DND-41 (cell line): ENCODE measurements at regions not wholly inside any gene's neighbourhood (a gene's known extent, or its start where the extent isn't known, plus 50 kb on each side); places are given as distances from the start of the nearest gene placed in this dataset.

Source experiments
- ATAC-seq: fragments of 200-7000 bp; cut with Tn5 transposase; 3 replicates; pipeline ENCODE4 v1.9.1; 2021; ENCODE audit warnings: low read depth; ENCODE audit not compliant: insufficient read depth
- DNase-seq: peaks from one replicate; pipeline ENCODE4 v3.0.0-alpha.2; 2020
- H2AFZ ChIP-seq: 2 replicates; pipeline ENCODE4 v1.6.0; 2012; ENCODE audit warnings: low read depth, low read length
- H3K27ac ChIP-seq: 2 replicates; pipeline ENCODE4 v1.5.1; 2012; ENCODE audit warnings: low read length, inconsistent platforms
- H3K27me3 ChIP-seq: fragments of 200-600 bp; sonication (generic); 2 replicates; pipeline ENCODE4 v1.6.0; 2012; ENCODE audit warnings: low read length, mild to moderate bottlenecking, inconsistent platforms; ENCODE audit not compliant: insufficient read depth, poor library complexity
- H3K36me3 ChIP-seq: 2 replicates; pipeline ENCODE4 v1.5.1; 2012; ENCODE audit warnings: low read length, inconsistent platforms; ENCODE audit not compliant: insufficient read depth
- H3K4me1 ChIP-seq: 2 replicates; pipeline ENCODE4 v1.5.1; 2012; ENCODE audit warnings: mild to moderate bottlenecking, low read length; ENCODE audit not compliant: insufficient read depth
- H3K4me2 ChIP-seq: 2 replicates; pipeline ENCODE4 v1.6.0; 2012; ENCODE audit warnings: mild to moderate bottlenecking, moderate library complexity, low read length, inconsistent platforms; ENCODE audit not compliant: insufficient read depth
- H3K4me3 ChIP-seq, 2 experiments: fragments of 200-600 bp in 1 of 2; shearing (Covaris generic) in 1 of 2; 2 replicates each; pipeline ENCODE4 v1.5.1; 2012 to 2016; ENCODE audit warnings: inconsistent platforms in 2 of 2, low read length in 2 of 2, mild to moderate bottlenecking in 2 of 2, low read depth in 1 of 2, moderate library complexity in 1 of 2
- H3K79me2 ChIP-seq: 2 replicates; pipeline ENCODE4 v1.6.0; 2012; ENCODE audit warnings: low read length, inconsistent platforms; ENCODE audit not compliant: insufficient read depth
- H3K9ac ChIP-seq: 2 replicates; pipeline ENCODE4 v1.6.0; 2012; ENCODE audit warnings: low read depth, mild to moderate bottlenecking, inconsistent platforms, low read length, moderate library complexity
- H3K9me3 ChIP-seq: 2 replicates; pipeline ENCODE4 v1.5.1; 2012; ENCODE audit warnings: low read length, moderate library complexity, mild to moderate bottlenecking, inconsistent platforms; ENCODE audit not compliant: insufficient read depth, severe bottlenecking
- H4K20me1 ChIP-seq: 2 replicates; pipeline ENCODE4 v1.6.0; 2012; ENCODE audit warnings: low read length; ENCODE audit not compliant: insufficient read depth
- EZH2 ChIP-seq: IDR thresholded peaks from 3 replicates; pipeline ENCODE4 v1.6.1; 2012; ENCODE audit warnings: borderline replicate concordance, low read depth, mild to moderate bottlenecking, moderate library complexity, low read length, inconsistent platforms; ENCODE audit not compliant: severe bottlenecking
- TF ChIP-seq, protein P1 (sequence below): IDR thresholded peaks from 2 replicates; pipeline ENCODE4 v1.5.1; 2012; ENCODE audit warnings: borderline replicate concordance, low read length, moderate library complexity, mild to moderate bottlenecking; ENCODE audit not compliant: poor library complexity, severe bottlenecking; ENCODE audit errors: extremely low read depth

DNA sequence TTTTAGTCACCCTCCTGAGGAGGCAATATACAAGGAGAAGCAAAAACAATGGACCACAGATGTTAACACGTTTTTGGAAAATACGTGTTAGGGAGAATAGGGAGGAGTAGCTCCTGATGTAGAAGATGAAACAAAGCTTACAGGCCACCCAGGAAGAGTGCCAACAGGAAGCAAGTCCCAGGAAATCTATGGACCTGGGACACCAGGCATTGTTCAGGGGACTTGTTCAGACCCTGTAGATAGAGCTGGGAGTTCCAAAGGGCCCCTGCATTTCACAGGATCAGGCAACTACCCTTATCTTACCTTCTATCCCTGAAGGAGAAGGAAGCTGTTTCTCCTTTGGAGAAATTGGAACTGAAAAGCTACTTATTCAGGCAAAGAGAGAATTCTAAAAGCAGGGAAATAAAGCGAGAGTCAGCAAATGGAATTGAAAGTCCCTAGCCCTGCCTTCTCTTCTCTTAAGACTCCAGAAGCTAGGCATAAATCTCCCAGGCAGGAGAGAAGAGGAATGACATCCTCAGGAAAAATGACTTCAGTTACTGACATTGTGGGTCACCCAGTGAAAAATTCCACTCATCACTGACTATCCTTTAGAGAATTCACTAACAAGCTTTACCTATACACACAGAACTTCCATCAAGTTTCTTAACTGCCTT lies 77.7 kb upstream of the FAM3C start:
- TF ChIP-seq, protein P1, sequence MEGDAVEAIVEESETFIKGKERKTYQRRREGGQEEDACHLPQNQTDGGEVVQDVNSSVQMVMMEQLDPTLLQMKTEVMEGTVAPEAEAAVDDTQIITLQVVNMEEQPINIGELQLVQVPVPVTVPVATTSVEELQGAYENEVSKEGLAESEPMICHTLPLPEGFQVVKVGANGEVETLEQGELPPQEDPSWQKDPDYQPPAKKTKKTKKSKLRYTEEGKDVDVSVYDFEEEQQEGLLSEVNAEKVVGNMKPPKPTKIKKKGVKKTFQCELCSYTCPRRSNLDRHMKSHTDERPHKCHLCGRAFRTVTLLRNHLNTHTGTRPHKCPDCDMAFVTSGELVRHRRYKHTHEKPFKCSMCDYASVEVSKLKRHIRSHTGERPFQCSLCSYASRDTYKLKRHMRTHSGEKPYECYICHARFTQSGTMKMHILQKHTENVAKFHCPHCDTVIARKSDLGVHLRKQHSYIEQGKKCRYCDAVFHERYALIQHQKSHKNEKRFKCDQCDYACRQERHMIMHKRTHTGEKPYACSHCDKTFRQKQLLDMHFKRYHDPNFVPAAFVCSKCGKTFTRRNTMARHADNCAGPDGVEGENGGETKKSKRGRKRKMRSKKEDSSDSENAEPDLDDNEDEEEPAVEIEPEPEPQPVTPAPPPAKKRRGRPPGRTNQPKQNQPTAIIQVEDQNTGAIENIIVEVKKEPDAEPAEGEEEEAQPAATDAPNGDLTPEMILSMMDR = no peak
- TF ChIP-seq EZH2 = no peak
- no peaks in the 10 kb centered on the region for H3K79me2 ChIP-seq
- no peaks in the 10 kb centered on the region for H4K20me1 ChIP-seq
- H3K4me3 ChIP-seq = no peak overlapping the region
- ATAC-seq (no peak), DNase-seq (no peak)
- H3K36me3 ChIP-seq = no peaks in the 10 kb centered on the region
- no peaks in the 10 kb centered on the region for H3K27me3 ChIP-seq
- H2AFZ ChIP-seq = no peak overlapping the region
- no peak overlapping the region for H3K27ac ChIP-seq
- H3K4me1 ChIP-seq = no peaks in the 10 kb centered on the region
- H3K4me2 ChIP-seq = no peak overlapping the region
- H3K9me3 ChIP-seq = no peaks in the 10 kb centered on the region
- no peak overlapping the region for H3K9ac ChIP-seq

DNA sequence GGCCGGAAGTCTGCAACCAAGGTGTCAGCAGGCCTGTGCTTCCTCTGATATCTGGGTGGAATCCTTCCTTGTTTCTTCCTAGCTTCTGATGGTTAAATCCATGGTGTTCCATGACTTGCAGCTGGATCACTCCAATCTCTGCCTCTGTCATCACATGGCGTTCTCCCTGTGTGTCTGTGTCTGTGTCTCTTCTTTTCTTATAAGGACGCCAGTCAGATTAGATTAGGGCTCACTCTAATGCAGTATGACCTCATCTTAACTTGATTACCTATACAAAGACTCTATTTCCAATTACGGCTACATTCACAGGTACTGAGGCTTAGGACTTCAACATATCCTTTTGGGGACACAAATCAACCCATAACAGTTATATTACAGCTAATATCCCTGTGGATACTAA lies 70.3 kb upstream of the FAM3C start:
- H4K20me1 ChIP-seq = no peaks in the 10 kb centered on the region
- no peak overlapping the region for H2AFZ ChIP-seq
- H3K4me2 ChIP-seq = no peak overlapping the region
- no peak for ATAC-seq
- H3K4me3 ChIP-seq = no peak overlapping the region
- DNase-seq = no peak
- H3K79me2 ChIP-seq = no peaks in the 10 kb centered on the region
- no peaks in the 10 kb centered on the region for H3K27me3 ChIP-seq
- no peaks in the 10 kb centered on the region for H3K36me3 ChIP-seq
- TF ChIP-seq, protein P1 = no peak
- TF ChIP-seq EZH2 = no peak
- no peaks in the 10 kb centered on the region for H3K4me1 ChIP-seq
- H3K9ac ChIP-seq = no peak overlapping the region
- H3K9me3 ChIP-seq = no peaks in the 10 kb centered on the region
- no peak overlapping the region for H3K27ac ChIP-seq

DNA sequence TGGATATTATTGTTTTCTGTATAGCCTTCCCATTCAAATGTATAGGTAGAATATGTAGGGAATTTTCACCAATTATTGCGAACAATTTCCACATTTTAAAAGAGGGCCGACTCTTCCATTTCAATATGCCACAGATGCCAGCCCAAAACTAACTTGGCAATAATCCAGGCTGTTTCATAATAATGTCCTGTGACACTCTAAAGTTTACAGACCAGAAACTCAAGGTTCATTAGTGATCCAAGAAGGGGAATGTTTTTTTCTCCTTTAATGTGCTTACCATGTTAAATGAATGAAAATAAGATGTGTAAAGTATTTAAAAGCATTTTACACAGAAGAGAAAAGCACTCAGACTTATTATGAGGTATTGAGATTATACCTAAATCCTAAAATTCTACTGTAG lies 63.0 kb upstream of the FAM3C start:
- no peak for TF ChIP-seq EZH2
- TF ChIP-seq, protein P1 = no peak
- Histone ChIP-seq H3K27me3 (peaks cover 4% of the 10 kb centered on the region), H3K79me2 (no peaks in the 10 kb centered on the region), H3K27ac (no peak overlapping the region), H3K4me3 (no peak overlapping the region), H4K20me1 (no peaks in the 10 kb centered on the region), H2AFZ (no peak overlapping the region), H3K4me1 (no peaks in the 10 kb centered on the region), H3K9me3 (no peaks in the 10 kb centered on the region), H3K4me2 (no peak overlapping the region), H3K9ac (no peak overlapping the region), H3K36me3 (no peaks in the 10 kb centered on the region)
- ATAC-seq (no peak), DNase-seq (no peak)
